HFF-Myc (cell line): ENCODE measurements at regions not wholly inside any gene's neighbourhood (a gene's known extent, or its start where the extent isn't known, plus 50 kb on each side); places are given as distances from the start of the nearest gene placed in this dataset.
"Not testable (repeated sequence)": the region's sequence is repeated elsewhere in the genome, so short reads cannot be mapped to it uniquely, and the experiment has no call there.

Experiments
- DNase-seq: peaks from one replicate; pipeline ENCODE4 v3.0.0-alpha.2; 2011; ENCODE audit warnings: low read depth; ENCODE audit errors: extremely low read depth
- H3K4me3 ChIP-seq: replicated peaks from 2 replicates; pipeline ENCODE4 v1.5.1; 2011; ENCODE audit warnings: low read depth, mild to moderate bottlenecking, control low read depth, low read length
- CTCF ChIP-seq: IDR thresholded peaks from 2 replicates; pipeline ENCODE4 v1.5.1; 2012; ENCODE audit warnings: mild to moderate bottlenecking, low read depth, low read length, control low read depth; ENCODE audit errors: missing control alignments

DNA sequence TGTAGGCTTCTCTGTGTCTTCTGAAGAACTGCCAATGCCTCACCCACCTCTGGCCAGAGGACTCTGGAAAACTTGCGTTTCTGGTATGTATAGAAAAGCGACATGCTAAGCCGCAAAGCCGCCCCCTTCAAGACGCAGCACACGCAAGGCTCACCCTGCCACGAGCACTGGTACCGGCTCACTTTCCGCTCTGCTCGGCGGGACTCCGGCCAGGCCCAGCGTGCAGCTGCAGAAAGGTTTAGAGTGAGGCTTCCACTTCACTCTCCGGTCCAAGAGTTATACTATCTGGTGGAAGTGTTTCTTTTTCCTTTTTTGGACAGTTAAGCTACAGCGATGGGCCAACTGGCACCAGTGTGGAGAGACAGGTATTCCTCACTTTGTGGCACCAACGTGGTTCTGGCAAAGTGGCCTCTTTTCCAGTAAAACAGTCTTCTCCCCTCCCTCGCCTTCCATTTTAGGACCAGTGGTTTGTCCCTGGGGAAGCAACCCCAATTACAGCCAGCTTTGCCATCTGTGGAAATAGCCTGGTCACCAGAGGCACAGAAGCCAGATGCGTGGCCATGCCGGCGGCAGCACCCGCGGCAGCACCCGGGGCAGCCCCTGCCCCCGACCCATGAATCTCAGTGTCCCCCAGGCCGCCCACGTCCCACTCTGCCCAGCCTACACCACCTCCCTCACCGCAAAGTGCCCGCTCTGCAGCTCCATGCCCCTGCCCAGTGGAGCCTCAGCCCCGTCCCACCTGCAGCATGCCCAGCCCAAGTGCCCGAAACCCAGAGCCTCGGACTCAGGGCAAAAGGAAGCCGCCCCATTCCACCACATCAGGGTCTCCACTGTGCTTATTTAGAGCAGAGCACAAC lies 91.6 kb upstream of the CTDP1 start:
- H3K4me3 ChIP-seq = no peak overlapping the region
- DNase-seq = no peak
- TF ChIP-seq CTCF = no peak

DNA sequence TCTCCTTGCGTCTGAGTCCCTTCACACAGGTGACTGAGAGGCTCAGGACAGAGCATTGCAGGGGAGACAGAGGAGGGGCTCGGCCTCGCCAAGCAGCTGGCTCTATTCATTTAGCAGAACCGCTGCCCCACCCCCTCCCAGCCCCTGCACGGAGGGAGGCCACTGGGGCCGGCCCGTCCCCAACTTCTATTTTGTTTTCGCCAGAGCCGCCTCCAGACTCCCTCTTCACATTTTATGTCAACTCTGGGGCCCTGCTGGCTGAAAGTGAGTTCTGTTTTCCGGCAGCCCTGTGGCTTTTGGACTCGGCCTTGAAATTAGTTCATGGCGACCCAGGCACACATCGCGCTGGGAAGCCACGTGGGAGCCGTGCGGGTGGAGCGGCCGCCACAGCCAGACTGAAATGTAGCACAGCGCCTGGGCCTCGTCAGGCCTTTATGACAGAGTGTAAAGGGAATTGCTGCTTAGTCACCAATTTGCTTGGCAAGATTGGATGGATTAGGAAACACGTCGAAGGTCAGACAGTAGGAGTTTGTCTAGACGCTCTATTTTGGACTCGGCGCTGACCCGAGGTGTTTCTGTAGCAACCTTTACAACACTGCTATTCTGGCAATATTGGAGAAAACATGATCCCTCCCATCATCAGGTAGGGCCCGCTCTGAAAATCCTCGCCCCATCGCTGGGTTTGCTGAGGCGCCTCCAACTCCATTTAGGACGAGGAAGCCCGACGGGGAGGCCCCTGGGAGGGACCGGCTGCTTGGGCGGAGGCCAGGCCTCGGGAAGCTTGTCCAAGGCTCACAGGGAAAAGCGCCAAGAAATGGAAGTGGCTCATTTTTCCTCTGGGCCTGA lies 90.7 kb upstream of the CTDP1 start:
- H3K4me3 ChIP-seq = no peak overlapping the region
- TF ChIP-seq CTCF = no peak
- no peak for DNase-seq

DNA sequence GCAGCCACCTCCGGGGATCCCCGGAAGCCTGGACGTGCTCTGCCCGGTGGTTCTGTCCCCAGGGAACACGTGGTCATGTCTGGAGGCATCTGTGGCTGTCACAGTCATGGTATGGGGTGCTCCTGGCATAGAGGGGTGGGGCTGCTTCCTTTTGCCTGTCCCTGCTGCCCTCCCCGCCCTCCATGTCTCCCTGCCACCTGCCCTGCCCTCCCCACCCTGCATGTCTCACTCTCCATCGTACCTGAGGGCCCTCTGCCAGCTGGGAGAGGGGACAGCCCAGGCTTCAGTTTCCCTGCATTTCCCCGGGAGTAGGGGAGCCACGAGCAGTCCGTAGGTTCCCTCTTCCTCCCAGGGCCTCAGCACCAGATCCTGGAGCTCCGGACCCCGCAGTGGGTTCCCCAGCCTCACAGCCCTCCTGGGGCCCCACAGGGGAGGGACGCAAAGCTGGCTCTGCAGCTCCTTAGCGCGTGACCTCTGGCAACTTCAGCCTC lies 90.0 kb upstream of the CTDP1 start:
- no peak for DNase-seq
- no peak overlapping the region for H3K4me3 ChIP-seq
- TF ChIP-seq CTCF = no peak

GRCh38 chr18:79590191-79591031 lies 89.2 kb upstream of the CTDP1 start:
- no peak for TF ChIP-seq CTCF
- DNase-seq = no peak
- H3K4me3 ChIP-seq = no peak overlapping the region

DNA sequence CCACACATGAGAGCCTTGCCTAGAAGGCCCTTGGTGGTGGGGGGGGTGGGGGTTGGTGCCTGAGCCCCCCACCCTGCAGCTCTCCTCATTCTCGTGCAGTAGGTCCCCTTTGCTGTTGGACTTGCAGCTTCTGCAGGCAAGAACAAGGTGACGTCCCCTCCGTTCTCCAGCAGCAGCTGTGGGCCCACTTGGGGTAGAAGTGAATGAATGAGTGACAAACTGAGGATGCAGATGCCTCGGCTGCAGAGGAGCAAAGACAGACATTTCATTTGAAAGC lies 88.6 kb upstream of the CTDP1 start:
- H3K4me3 ChIP-seq = no peak overlapping the region
- TF ChIP-seq CTCF = no peak
- DNase-seq = no peak

DNA sequence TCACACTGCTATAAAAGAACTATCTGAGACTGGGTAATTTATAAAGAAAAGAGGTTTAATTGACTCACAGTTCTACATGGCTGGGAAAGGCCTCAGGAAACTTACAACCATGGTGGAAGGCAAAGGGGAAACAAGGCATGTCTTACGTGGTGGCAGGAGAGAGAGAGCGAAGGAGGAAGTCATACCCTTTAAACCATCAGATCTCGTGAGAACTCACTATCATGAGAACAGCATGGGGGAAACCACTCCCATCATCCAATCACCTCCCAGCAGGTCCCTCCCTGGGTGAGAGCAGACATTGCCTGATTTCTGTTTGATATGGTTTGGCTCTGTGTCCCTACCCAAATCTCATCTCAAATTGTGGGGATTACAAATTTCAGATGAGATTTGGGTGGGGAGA lies 86.9 kb upstream of the CTDP1 start:
- not testable (repeated sequence) for H3K4me3 ChIP-seq, DNase-seq
